CD4-positive, alpha-beta T cell treated with Interleukin-6 for 4 hours (primary cell): ENCODE measurements at regions not wholly inside any gene's neighbourhood (a gene's known extent, or its start where the extent isn't known, plus 50 kb on each side); places are given as distances from the start of the nearest gene placed in this dataset.

Experiments used
- DNase-seq: peaks from one replicate; pipeline ENCODE4 v3.0.0-alpha.2; 2020; ENCODE audit warnings: mixed read lengths

DNA sequence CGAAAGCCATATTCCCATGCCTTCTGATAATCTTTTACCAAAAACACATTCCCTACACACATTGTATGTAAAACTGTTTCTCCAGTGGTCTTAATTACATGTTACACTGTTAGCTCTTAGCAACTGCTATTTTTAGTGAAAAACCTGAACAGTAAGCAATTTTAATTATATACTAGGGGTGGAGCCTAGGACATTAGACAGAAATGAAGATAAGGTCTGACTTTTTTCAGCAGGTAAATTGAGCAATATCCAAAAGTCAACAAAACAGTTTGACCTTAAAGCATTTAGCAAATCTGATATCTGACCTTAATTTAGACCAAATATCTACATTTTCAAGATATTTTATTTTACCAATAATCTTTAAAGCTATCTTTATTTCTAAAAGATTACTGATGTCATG is 60.2 kb downstream of the PDE6H start:
- DNase-seq = no peak

GRCh38 chr12:15033641-15034040 is 60.8 kb downstream of the PDE6H start:
- DNase-seq = no peak

DNA sequence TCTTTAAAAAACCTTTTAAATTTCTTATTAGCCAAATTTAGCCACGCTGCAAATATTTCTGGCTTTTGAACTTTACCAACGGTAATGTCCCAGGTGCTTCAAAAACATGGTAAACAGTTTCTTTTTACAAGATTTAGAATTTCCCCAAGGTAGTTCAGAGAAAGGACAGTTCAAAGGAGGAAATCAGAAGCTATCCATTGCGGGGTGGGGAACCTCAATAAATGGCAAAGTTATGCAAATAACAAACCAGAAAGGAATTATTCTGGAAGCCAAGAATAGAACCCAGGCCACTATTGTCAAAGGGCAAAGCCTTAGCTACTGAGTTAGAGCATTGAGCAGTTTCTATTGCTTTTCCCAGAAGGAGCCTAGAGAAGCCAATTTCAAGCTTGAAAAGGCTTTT is 62.3 kb downstream of the PDE6H start:
- DNase-seq = no peak

DNA sequence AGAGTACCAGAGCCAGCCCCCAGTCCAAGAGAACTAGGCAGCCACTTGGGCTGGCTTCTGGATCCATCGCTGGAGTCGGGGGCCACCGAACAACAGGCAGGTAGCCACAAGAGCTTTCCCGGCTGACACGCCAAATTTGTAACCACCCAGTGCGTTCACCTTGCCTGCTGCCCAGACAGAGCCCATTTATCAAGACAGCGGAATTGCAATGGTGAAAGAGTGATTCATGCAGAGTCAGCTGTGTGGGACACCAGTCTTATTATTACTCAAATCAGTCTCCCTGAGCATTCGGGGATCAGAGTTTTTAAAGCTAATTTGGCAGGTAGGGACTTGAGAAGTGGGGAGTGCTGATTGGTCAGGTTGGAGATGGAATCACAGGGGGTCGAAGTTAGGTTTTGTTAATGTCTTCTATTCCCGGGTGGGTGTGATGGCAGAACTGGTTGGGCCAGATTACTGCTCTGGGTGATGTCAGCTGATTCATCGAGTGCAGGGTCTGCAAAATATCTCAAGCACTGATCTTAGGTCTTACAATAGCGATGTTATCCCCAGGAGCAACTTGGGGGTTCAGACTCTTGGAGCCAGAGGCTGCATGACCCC is 64.3 kb downstream of the PDE6H start:
- no peak for DNase-seq

GRCh38 chr12:15038137-15038536 is 65.3 kb downstream of the PDE6H start:
- no peak for DNase-seq

- DNase-seq = no peak
Measured at GRCh38 chr12:15044471-15044870, 71.6 kb downstream of the PDE6H start.

GRCh38 chr12:15045451-15045850 is 72.6 kb downstream of the PDE6H start:
- no peak for DNase-seq

GRCh38 chr12:15047611-15048010 is 74.8 kb downstream of the PDE6H start:
- no peak for DNase-seq

GRCh38 chr12:15049461-15050153 is 76.8 kb downstream of the PDE6H start:
- DNase-seq = no peak

DNA sequence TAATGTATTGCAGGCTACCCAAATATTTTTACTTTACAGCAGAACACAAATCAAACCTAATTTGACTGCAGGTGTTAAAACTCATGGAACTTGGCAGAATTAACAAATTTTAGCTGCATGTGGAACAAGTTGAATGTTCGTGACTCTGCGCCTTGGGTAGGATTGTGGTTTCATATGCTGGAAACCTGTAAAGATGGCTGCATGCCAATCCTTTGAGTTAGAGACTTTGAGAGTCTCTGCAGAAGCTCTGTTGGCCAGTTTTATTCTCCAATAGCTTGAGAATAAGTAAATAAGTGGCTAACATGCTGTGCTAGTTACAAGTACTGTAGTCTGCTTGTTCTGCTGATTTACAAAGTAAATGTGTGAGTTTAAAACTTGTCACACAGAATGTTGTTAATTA is 77.8 kb downstream of the PDE6H start:
- DNase-seq = peak; percentile 76

DNA sequence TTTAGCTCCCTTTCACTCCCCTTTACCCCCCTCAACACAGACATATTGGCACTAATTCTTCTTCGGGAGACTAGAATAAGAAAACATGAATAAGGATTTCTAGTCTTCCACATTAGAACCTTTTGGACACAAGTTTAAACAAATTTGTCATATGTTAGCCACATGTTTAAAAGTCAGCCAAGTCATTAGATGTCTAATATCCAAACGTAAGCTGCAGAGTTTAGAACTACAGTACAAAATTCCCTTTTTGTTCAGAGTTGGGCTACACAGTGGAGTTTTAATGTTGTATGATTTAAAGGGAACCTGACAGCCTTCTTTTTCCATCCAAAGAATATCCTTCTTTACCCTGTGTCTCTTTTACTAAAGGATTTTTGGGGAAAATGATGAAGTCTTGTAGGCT is 79.8 kb downstream of the PDE6H start:
- no peak for DNase-seq

- no peak for DNase-seq
Measured at GRCh38 chr12:15056218-15056617, 83.4 kb downstream of the PDE6H start.
